GM12878 (cell line): ENCODE measurements at regions not wholly inside any gene's neighbourhood (a gene's known extent, or its start where the extent isn't known, plus 50 kb on each side); places are given as distances from the start of the nearest gene placed in this dataset.

Experiments
- ATAC-seq: fragments of 200-7000 bp; cut with Tn5 transposase; 3 replicates; pipeline ENCODE4 v1.9.1; 2020; ENCODE audit warnings: mild to moderate bottlenecking, moderate library complexity
- BruUV-seq: library from RNA; stranded (reverse); fragments of 400-500 nt; replicated peaks from 2 replicates; lab custom pipeline; 2021; lab: Mats Ljungman, UMichigan
- CTCF ChIA-PET: fragments of 300-600 bp; sonication (Branson Sonifier 250); formaldehyde crosslinking; extraction: SDS; loops from one replicate; lab custom pipeline; 2021; ENCODE audit warnings: inconsistent platforms; lab: Yijun Ruan, JAX
- POLR2A ChIA-PET: fragments of 350-600 bp; formaldehyde crosslinking; extraction: SDS; loops from one replicate; lab custom pipeline; 2021; ENCODE audit warnings: inconsistent platforms; lab: Charles Lee
- RAD21 ChIA-PET: fragments of 300-600 bp; sonication (Branson Sonifier 250); formaldehyde crosslinking; loops from one replicate; lab custom pipeline; 2023; ENCODE audit warnings: antibody characterized with exemption; ENCODE audit not compliant: unreplicated experiment; lab: Charles Lee
- SMC1A ChIA-PET: fragments of 300-600 bp; sonication (Branson Sonifier 250); formaldehyde crosslinking; loops from one replicate; lab custom pipeline; 2023; ENCODE audit not compliant: unreplicated experiment, uncharacterized antibody; lab: Charles Lee
- DNase-seq: peaks from one replicate; pipeline ENCODE4 v3.0.0-alpha.2; 2011; ENCODE audit warnings: low read depth, low spot score
- FAIRE-seq: peaks from 3 replicates; lab custom pipeline; 2011; peaks lifted over from hg19 to GRCh38; lab: Jason Lieb, UNC
- H2AFZ ChIP-seq: 2 replicates; pipeline ENCODE4 v1.6.0; 2011; ENCODE audit warnings: low read depth, low read length, control low read depth; ENCODE audit not compliant: control insufficient read depth
- H3K27ac ChIP-seq: 2 replicates; pipeline ENCODE4 v1.5.1; 2011; ENCODE audit warnings: control low read depth; ENCODE audit not compliant: control insufficient read depth, insufficient read depth
- H3K27me3 ChIP-seq, 2 experiments: replicated peaks in 1 of 2; 2 replicates each; pipeline versions ENCODE4 v1.6.0 to v1.6.1; 2011; ENCODE audit warnings: low read length in 1 of 2; ENCODE audit not compliant: control insufficient read depth in 2 of 2, insufficient read depth in 2 of 2
- H3K36me3 ChIP-seq, 2 experiments: 2 replicates each; pipeline ENCODE4 v1.5.1; 2011; ENCODE audit warnings: low read length in 1 of 2; ENCODE audit not compliant: control insufficient read depth in 2 of 2, insufficient read depth in 2 of 2
- H3K4me1 ChIP-seq: 2 replicates; pipeline ENCODE4 v1.6.1; 2011; ENCODE audit warnings: mild to moderate bottlenecking, low read length, moderate library complexity, mixed read lengths; ENCODE audit not compliant: control insufficient read depth, insufficient read depth
- H3K4me2 ChIP-seq: 2 replicates; pipeline ENCODE4 v1.6.0; 2011; ENCODE audit warnings: control low read depth; ENCODE audit not compliant: control insufficient read depth, insufficient read depth
- H3K4me3 ChIP-seq: fragments of 200-600 bp; sonication (generic); 2 replicates; pipeline ENCODE4 v1.5.1; 2016
- H3K79me2 ChIP-seq: 2 replicates; pipeline ENCODE4 v1.6.0; 2011; ENCODE audit warnings: low read length; ENCODE audit not compliant: control insufficient read depth, insufficient read depth
- H3K9ac ChIP-seq: 2 replicates; pipeline ENCODE4 v1.8.0; 2011; ENCODE audit warnings: low read length, control low read depth, mixed read lengths; ENCODE audit not compliant: control insufficient read depth, insufficient read depth
- H3K9me3 ChIP-seq: replicated peaks from 3 replicates; pipeline ENCODE4 v1.5.1; 2011; ENCODE audit warnings: mild to moderate bottlenecking, low read length; ENCODE audit not compliant: control insufficient read depth, insufficient read depth
- H4K20me1 ChIP-seq: 2 replicates; pipeline ENCODE4 v1.6.0; 2011; ENCODE audit not compliant: control insufficient read depth, insufficient read depth
- CHD1 ChIP-seq: IDR thresholded peaks from 2 replicates; pipeline ENCODE4 v1.6.1; 2012; ENCODE audit warnings: low read depth, low read length, improper control_type of control experiment
- CHD2 ChIP-seq: IDR thresholded peaks from 2 replicates; pipeline ENCODE4 v1.6.1; 2011; ENCODE audit warnings: low read depth, low read length, improper control_type of control experiment, borderline replicate concordance
- EP300 ChIP-seq, 2 experiments: fragments of 150-350 bp in 1 of 2; IDR thresholded peaks; 2 replicates each; pipeline ENCODE4 v1.6.1; 2011 to 2012; ENCODE audit warnings: low read depth in 2 of 2, low read length in 2 of 2, borderline replicate concordance in 1 of 2, improper control_type of control experiment in 1 of 2, inconsistent platforms in 1 of 2; ENCODE audit not compliant: control insufficient read depth in 1 of 2
- FOXK2 ChIP-seq: fragments of 450-650 bp; IDR thresholded peaks from 2 replicates; pipeline ENCODE4 v1.6.1; 2017; ENCODE audit warnings: mild to moderate bottlenecking, moderate library complexity
- HDGF ChIP-seq: fragments of 450-650 bp; IDR thresholded peaks from 2 replicates; pipeline ENCODE4 v1.6.1; 2016; ENCODE audit warnings: antibody characterized with exemption
- IKZF2 ChIP-seq, 2 experiments: fragments of 450-650 bp; IDR thresholded peaks; 2 replicates each; pipeline ENCODE4 v1.6.1; 2017; ENCODE audit warnings: mild to moderate bottlenecking in 2 of 2, moderate library complexity in 2 of 2
- IRF4 ChIP-seq: IDR thresholded peaks from 2 replicates; pipeline ENCODE4 v1.6.1; 2011; ENCODE audit warnings: low read depth, low read length
- KAT2A ChIP-seq: conservative IDR thresholded peaks from 2 replicates; pipeline ENCODE4 v1.6.1; 2011; ENCODE audit warnings: low read depth, low read length; ENCODE audit not compliant: control insufficient read depth
- KLF5 ChIP-seq: fragments of 450-650 bp; IDR thresholded peaks from 2 replicates; pipeline ENCODE4 v1.6.1; 2014; ENCODE audit warnings: mild to moderate bottlenecking; ENCODE audit not compliant: partially characterized antibody
- MXI1 ChIP-seq: fragments of 150-350 bp; IDR thresholded peaks from 2 replicates; pipeline ENCODE4 v1.6.1; 2011; ENCODE audit warnings: low read depth, mild to moderate bottlenecking, inconsistent platforms, low read length, improper control_type of control experiment
- MYB ChIP-seq: fragments of 150-350 bp; IDR thresholded peaks from 2 replicates; pipeline ENCODE4 v1.6.1; 2014; ENCODE audit warnings: mild to moderate bottlenecking, low read depth, low read length, borderline replicate concordance
- SIN3A ChIP-seq: IDR thresholded peaks from 2 replicates; pipeline ENCODE4 v1.6.1; 2012; ENCODE audit warnings: low read depth, low read length, improper control_type of control experiment
- SMAD5 ChIP-seq: IDR thresholded peaks from 2 replicates; pipeline ENCODE4 v1.6.1; 2016; ENCODE audit warnings: antibody characterized with exemption, low read depth
- TBL1XR1 ChIP-seq: IDR thresholded peaks from 2 replicates; pipeline ENCODE4 v1.6.1; 2012; ENCODE audit warnings: low read depth, low read length, improper control_type of control experiment
- YBX1 ChIP-seq: fragments of 450-650 bp; IDR thresholded peaks from 2 replicates; pipeline ENCODE4 v1.6.1; 2016; ENCODE audit warnings: antibody characterized with exemption
- ZBED1 ChIP-seq: IDR thresholded peaks from 2 replicates; pipeline ENCODE4 v1.6.1; 2016; ENCODE audit warnings: borderline replicate concordance
- ZNF384 ChIP-seq: IDR thresholded peaks from 2 replicates; pipeline ENCODE4 v1.6.1; 2012; ENCODE audit warnings: low read depth, mild to moderate bottlenecking, low read length, improper control_type of control experiment, borderline replicate concordance
- WGBS: methylation state at CpG from one replicate; pipeline ENCODE4 v1.1.6; 2016; ENCODE audit warnings: low lambda C conversion rate; ENCODE audit not compliant: insufficient replicate concordance, insufficient coverage; ENCODE audit errors: missing lambda C conversion rate; 5-methylcytosine and 5-hydroxymethylcytosine counted together
- in situ Hi-C: fragments of 300-500 bp; cut with MboI; formaldehyde crosslinking; loops from 9 replicates; pipeline ENCODE4 v1.14.3; 2018; ENCODE audit warnings: mixed read lengths
- intact Hi-C: fragments of 100-400 bp; cut with micrococcal nuclease; formaldehyde crosslinking; loops from one replicate; pipeline ENCODE4 v1.14.2; 2022; ENCODE audit not compliant: unreplicated experiment
- TF ChIP-seq, protein P1 (sequence below): fragments of 450-650 bp; formaldehyde crosslinking; IDR thresholded peaks from 2 replicates; pipeline ENCODE4 v1.4.0; 2022; ENCODE audit warnings: mild to moderate bottlenecking, moderate library complexity
- TF ChIP-seq, protein P2 (sequence below), 3 experiments: IDR thresholded peaks in 2 of 3; conservative IDR thresholded peaks in 1 of 3; 2 replicates each; pipeline ENCODE4 v1.5.1; 2011; ENCODE audit warnings: low read depth in 3 of 3, low read length in 3 of 3, mild to moderate bottlenecking in 3 of 3, control low read depth in 2 of 3, moderate library complexity in 2 of 3, inconsistent platforms in 1 of 3, mixed read lengths in 1 of 3; ENCODE audit not compliant: control insufficient read depth in 2 of 3, insufficient read depth in 1 of 3; ENCODE audit errors: extremely low read depth in 1 of 3

DNA sequence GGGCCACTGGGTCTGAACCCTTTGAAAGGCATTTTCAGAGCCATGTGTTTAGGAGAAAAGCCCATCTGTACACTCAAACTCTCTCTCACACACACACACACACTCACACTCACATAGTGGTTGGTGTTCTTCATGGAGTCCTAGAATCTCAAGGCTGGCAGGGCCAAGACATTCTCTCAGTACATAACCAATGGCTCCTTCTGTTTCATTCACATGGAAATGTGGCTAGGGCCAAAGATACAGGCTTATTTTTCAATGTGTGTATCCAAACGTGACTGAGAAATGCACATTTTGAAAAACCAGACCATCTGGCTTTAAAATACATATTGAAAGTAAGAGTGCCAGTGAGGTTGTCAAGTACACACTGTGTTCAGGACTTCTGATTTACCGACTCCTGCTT, 59.0 kb upstream of the SALL1 start:
- intact Hi-C loops, result no loop called here
- no peaks in the 10 kb centered on the region for H4K20me1 ChIP-seq
- H3K27me3 ChIP-seq, result no peaks in the 10 kb centered on the region
- H3K9ac ChIP-seq, result no peak overlapping the region
- H3K4me2 ChIP-seq, result no peak overlapping the region
- SMC1A ChIA-PET, result no interaction called here
- no TSS peak for BruUV-seq
- H3K27ac ChIP-seq, result no peak overlapping the region
- RAD21 ChIA-PET, result no interaction called here
- FAIRE-seq (no peak), ATAC-seq (no peak), DNase-seq (no peak)
- no peak overlapping the region for H2AFZ ChIP-seq
- H3K4me1 ChIP-seq, result no peaks in the 10 kb centered on the region
- CTCF ChIA-PET, result no interaction called here
- POLR2A ChIA-PET, result no interaction called here
- H3K4me3 ChIP-seq, result no peak overlapping the region
- in situ Hi-C loops, result no loop called here
- no peaks in the 10 kb centered on the region for H3K36me3 ChIP-seq
- TF ChIP-seq EP300 (IDR thresholded peaks at IDR 0.05; ENCODE audit: borderline replicate concordance in 1 of 2, control insufficient read depth in 1 of 2, low read depth in 2 of 2, low read length in 2 of 2), result no peak
- TF ChIP-seq FOXK2, result no peak
- no peak for TF ChIP-seq MYB
- TF ChIP-seq, protein P1, sequence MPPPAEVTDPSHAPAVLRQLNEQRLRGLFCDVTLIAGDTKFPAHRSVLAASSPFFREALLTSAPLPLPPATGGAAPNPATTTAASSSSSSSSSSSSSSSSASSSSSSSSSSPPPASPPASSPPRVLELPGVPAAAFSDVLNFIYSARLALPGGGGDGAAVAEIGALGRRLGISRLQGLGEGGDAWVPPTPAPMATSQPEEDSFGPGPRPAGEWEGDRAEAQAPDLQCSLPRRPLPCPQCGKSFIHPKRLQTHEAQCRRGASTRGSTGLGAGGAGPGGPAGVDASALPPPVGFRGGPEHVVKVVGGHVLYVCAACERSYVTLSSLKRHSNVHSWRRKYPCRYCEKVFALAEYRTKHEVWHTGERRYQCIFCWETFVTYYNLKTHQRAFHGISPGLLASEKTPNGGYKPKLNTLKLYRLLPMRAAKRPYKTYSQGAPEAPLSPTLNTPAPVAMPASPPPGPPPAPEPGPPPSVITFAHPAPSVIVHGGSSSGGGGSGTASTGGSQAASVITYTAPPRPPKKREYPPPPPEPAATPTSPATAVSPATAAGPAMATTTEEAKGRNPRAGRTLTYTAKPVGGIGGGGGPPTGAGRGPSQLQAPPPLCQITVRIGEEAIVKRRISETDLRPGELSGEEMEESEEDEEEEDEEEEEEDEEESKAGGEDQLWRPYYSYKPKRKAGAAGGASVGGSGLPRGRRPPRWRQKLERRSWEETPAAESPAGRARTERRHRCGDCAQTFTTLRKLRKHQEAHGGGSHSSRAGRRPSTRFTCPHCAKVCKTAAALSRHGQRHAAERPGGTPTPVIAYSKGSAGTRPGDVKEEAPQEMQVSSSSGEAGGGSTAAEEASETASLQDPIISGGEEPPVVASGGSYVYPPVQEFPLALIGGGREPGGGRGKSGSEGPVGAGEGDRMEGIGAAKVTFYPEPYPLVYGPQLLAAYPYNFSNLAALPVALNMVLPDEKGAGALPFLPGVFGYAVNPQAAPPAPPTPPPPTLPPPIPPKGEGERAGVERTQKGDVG (CRISPR knock-in tag), result no peak
- TF ChIP-seq CHD2, result no peak
- TF ChIP-seq ZNF384, result no peak
- TF ChIP-seq KAT2A, result no peak
- no peak for TF ChIP-seq SMAD5
- TF ChIP-seq ZBED1, result no peak
- no peak for TF ChIP-seq YBX1
- no peak for TF ChIP-seq HDGF
- TF ChIP-seq KLF5, result no peak
- TF ChIP-seq CHD1, result no peak
- no peak for TF ChIP-seq TBL1XR1
- no peak for TF ChIP-seq SIN3A
- no peak for TF ChIP-seq IKZF2 (IDR thresholded peaks at IDR 0.05)
- no peak for TF ChIP-seq IRF4
- TF ChIP-seq, protein P2, sequence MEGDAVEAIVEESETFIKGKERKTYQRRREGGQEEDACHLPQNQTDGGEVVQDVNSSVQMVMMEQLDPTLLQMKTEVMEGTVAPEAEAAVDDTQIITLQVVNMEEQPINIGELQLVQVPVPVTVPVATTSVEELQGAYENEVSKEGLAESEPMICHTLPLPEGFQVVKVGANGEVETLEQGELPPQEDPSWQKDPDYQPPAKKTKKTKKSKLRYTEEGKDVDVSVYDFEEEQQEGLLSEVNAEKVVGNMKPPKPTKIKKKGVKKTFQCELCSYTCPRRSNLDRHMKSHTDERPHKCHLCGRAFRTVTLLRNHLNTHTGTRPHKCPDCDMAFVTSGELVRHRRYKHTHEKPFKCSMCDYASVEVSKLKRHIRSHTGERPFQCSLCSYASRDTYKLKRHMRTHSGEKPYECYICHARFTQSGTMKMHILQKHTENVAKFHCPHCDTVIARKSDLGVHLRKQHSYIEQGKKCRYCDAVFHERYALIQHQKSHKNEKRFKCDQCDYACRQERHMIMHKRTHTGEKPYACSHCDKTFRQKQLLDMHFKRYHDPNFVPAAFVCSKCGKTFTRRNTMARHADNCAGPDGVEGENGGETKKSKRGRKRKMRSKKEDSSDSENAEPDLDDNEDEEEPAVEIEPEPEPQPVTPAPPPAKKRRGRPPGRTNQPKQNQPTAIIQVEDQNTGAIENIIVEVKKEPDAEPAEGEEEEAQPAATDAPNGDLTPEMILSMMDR (IDR thresholded peaks at IDR 0.05 in 2 of 3, conservative IDR thresholded peaks at IDR 0.05 in 1 of 3; ENCODE audit: control insufficient read depth in 2 of 3, extremely low read depth in 1 of 3, insufficient read depth in 1 of 3, low read depth in 3 of 3, low read length in 3 of 3), result no peak
- TF ChIP-seq MXI1, result no peak
- no peaks in the 10 kb centered on the region for H3K79me2 ChIP-seq
- WGBS, result 17% methylated on average over 2 of the region's 2 CpGs
- no peaks in the 10 kb centered on the region for H3K9me3 ChIP-seq
